Astrocyte (in vitro differentiated cells and primary cell): ENCODE measurements at regions not wholly inside any gene's neighbourhood (a gene's known extent, or its start where the extent isn't known, plus 50 kb on each side); places are given as distances from the start of the nearest gene placed in this dataset.

Source experiments
- DNase-seq: peaks from one replicate; pipeline ENCODE4 v3.0.0-alpha.2; 2010; ENCODE audit warnings: low read depth
- FAIRE-seq: peaks from 2 replicates; lab custom pipeline; 2011; peaks lifted over from hg19 to GRCh38; lab: Jason Lieb, UNC
- H2AFZ ChIP-seq: 2 replicates; pipeline ENCODE4 v1.6.0; 2012; ENCODE audit warnings: low read depth, low read length, inconsistent platforms
- H3K27ac ChIP-seq: 2 replicates; pipeline ENCODE4 v1.5.1; 2011; ENCODE audit warnings: low read depth, low read length, inconsistent platforms
- H3K27me3 ChIP-seq: 2 replicates; pipeline ENCODE4 v1.6.0; 2011; ENCODE audit warnings: low read length, inconsistent platforms; ENCODE audit not compliant: insufficient read depth
- H3K36me3 ChIP-seq: 2 replicates; pipeline ENCODE4 v1.5.1; 2011; ENCODE audit warnings: low read length, inconsistent platforms; ENCODE audit not compliant: insufficient read depth
- H3K4me1 ChIP-seq: 2 replicates; pipeline ENCODE4 v1.5.1; 2011; ENCODE audit warnings: low read length, inconsistent platforms; ENCODE audit not compliant: insufficient read depth
- H3K4me2 ChIP-seq: 2 replicates; pipeline ENCODE4 v1.6.0; 2012; ENCODE audit warnings: low read length, inconsistent platforms
- H3K4me3 ChIP-seq: 2 replicates; pipeline ENCODE4 v1.5.1; 2011; ENCODE audit warnings: low read depth, mild to moderate bottlenecking, low read length, inconsistent platforms; ENCODE audit not compliant: insufficient read depth
- H3K79me2 ChIP-seq: 2 replicates; pipeline ENCODE4 v1.6.0; 2012; ENCODE audit warnings: mild to moderate bottlenecking, low read length, inconsistent platforms; ENCODE audit not compliant: insufficient read depth
- H3K9ac ChIP-seq: 2 replicates; pipeline ENCODE4 v1.6.0; 2012; ENCODE audit warnings: mild to moderate bottlenecking, low read length, inconsistent platforms
- H3K9me3 ChIP-seq: 2 replicates; pipeline ENCODE4 v1.5.1; 2012; ENCODE audit warnings: low read depth, mild to moderate bottlenecking, low read length, inconsistent platforms; ENCODE audit not compliant: insufficient read depth
- H4K20me1 ChIP-seq: 2 replicates; pipeline ENCODE4 v1.6.0; 2012; ENCODE audit warnings: low read length, inconsistent platforms; ENCODE audit not compliant: insufficient read depth
- H3K27ac Mint-ChIP-seq: one replicate; pipeline ENCODE4 v1.8.0; 2021; ENCODE audit warnings: mild to moderate bottlenecking, mixed read lengths; ENCODE audit not compliant: unreplicated experiment
- H3K27me3 Mint-ChIP-seq: one replicate; pipeline ENCODE4 v1.8.0; 2021; ENCODE audit warnings: low read depth, mixed read lengths; ENCODE audit not compliant: unreplicated experiment
- H3K36me3 Mint-ChIP-seq: one replicate; pipeline ENCODE4 v1.8.0; 2021; ENCODE audit warnings: low read depth, mixed read lengths; ENCODE audit not compliant: unreplicated experiment
- H3K4me1 Mint-ChIP-seq: one replicate; pipeline ENCODE4 v1.8.0; 2021; ENCODE audit warnings: low read depth, mixed read lengths; ENCODE audit not compliant: unreplicated experiment
- H3K4me3 Mint-ChIP-seq: one replicate; pipeline ENCODE4 v1.8.0; 2021; ENCODE audit warnings: mild to moderate bottlenecking, moderate library complexity, mixed read lengths; ENCODE audit not compliant: unreplicated experiment
- H3K9me3 Mint-ChIP-seq: one replicate; pipeline ENCODE4 v1.8.0; 2021; ENCODE audit warnings: mild to moderate bottlenecking, mixed read lengths; ENCODE audit not compliant: unreplicated experiment
- EZH2 ChIP-seq: IDR thresholded peaks from 2 replicates; pipeline ENCODE4 v1.6.1; 2012; ENCODE audit warnings: mild to moderate bottlenecking, low read length, inconsistent platforms; ENCODE audit not compliant: insufficient read depth
- TF ChIP-seq, protein P1 (sequence below): IDR thresholded peaks from 2 replicates; pipeline ENCODE4 v1.5.1; 2011; ENCODE audit warnings: low read depth, mild to moderate bottlenecking, inconsistent platforms, low read length, moderate library complexity; ENCODE audit not compliant: insufficient read depth

GRCh38 chr9:74309654-74310053 lies 187.5 kb upstream of the RORB start:
- DNase-seq (no peak), FAIRE-seq (no peak)
- no peaks in the 10 kb centered on the region for H3K4me1 ChIP-seq
- H3K4me2 ChIP-seq = no peak overlapping the region
- no peak overlapping the region for H3K4me3 ChIP-seq
- H3K9me3 ChIP-seq = no peaks in the 10 kb centered on the region
- H3K27ac Mint-ChIP-seq = no peak overlapping the region
- no peaks in the 10 kb centered on the region for H3K36me3 ChIP-seq
- H3K27me3 Mint-ChIP-seq = no peaks in the 10 kb centered on the region
- no peak overlapping the region for H3K27ac ChIP-seq
- H3K9me3 Mint-ChIP-seq = no peaks in the 10 kb centered on the region
- no peaks in the 10 kb centered on the region for H3K36me3 Mint-ChIP-seq
- TF ChIP-seq EZH2 = no peak
- TF ChIP-seq, protein P1, sequence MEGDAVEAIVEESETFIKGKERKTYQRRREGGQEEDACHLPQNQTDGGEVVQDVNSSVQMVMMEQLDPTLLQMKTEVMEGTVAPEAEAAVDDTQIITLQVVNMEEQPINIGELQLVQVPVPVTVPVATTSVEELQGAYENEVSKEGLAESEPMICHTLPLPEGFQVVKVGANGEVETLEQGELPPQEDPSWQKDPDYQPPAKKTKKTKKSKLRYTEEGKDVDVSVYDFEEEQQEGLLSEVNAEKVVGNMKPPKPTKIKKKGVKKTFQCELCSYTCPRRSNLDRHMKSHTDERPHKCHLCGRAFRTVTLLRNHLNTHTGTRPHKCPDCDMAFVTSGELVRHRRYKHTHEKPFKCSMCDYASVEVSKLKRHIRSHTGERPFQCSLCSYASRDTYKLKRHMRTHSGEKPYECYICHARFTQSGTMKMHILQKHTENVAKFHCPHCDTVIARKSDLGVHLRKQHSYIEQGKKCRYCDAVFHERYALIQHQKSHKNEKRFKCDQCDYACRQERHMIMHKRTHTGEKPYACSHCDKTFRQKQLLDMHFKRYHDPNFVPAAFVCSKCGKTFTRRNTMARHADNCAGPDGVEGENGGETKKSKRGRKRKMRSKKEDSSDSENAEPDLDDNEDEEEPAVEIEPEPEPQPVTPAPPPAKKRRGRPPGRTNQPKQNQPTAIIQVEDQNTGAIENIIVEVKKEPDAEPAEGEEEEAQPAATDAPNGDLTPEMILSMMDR = no peak
- no peak overlapping the region for H3K9ac ChIP-seq
- no peaks in the 10 kb centered on the region for H3K27me3 ChIP-seq
- H3K4me3 Mint-ChIP-seq = no peak overlapping the region
- H2AFZ ChIP-seq = no peak overlapping the region
- no peaks in the 10 kb centered on the region for H3K4me1 Mint-ChIP-seq
- H3K79me2 ChIP-seq = no peaks in the 10 kb centered on the region
- no peaks in the 10 kb centered on the region for H4K20me1 ChIP-seq

DNA sequence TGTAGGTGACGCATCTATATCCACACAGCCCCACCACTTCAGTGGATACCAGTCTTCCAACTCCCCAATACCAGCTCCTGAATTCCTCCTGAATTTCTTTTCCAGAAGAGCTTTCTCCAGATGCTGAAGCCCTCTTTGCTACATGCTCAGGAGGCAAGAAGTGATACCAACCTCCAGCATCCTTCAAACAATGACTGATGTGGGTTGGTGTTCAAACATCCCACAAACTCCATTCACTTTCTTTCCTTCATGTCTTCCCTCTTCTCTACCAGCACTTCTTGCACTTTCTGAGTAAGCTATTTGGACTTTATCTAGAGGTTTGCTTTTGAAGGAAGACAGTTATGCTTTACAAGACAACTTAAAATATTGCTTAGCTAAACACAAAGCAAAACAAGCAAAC lies 179.9 kb upstream of the RORB start:
- Histone ChIP-seq H3K27me3 (no peaks in the 10 kb centered on the region), H3K9ac (no peak overlapping the region), H3K4me1 (no peaks in the 10 kb centered on the region), H3K79me2 (no peaks in the 10 kb centered on the region), H3K27ac (no peak overlapping the region), H3K36me3 (no peaks in the 10 kb centered on the region), H3K4me3 (no peak overlapping the region), H3K4me2 (no peak overlapping the region), H4K20me1 (no peaks in the 10 kb centered on the region), H2AFZ (no peak overlapping the region), H3K9me3 (no peaks in the 10 kb centered on the region)
- H3K9me3 Mint-ChIP-seq = no peaks in the 10 kb centered on the region
- DNase-seq = no peak
- TF ChIP-seq EZH2 = no peak
- TF ChIP-seq, protein P1 = no peak
- H3K4me3 Mint-ChIP-seq = no peak overlapping the region
- no peaks in the 10 kb centered on the region for H3K27me3 Mint-ChIP-seq
- no peak overlapping the region for H3K27ac Mint-ChIP-seq
- H3K36me3 Mint-ChIP-seq = no peaks in the 10 kb centered on the region
- no peak for FAIRE-seq
- H3K4me1 Mint-ChIP-seq = no peaks in the 10 kb centered on the region

- TF ChIP-seq, protein P1 = no peak
- no peak for TF ChIP-seq EZH2
- Mint-ChIP-seq H3K4me1 (no peaks in the 10 kb centered on the region), H3K36me3 (no peaks in the 10 kb centered on the region), H3K27ac (no peak overlapping the region), H3K4me3 (no peak overlapping the region), H3K9me3 (no peaks in the 10 kb centered on the region), H3K27me3 (no peaks in the 10 kb centered on the region)
- Histone ChIP-seq H3K27me3 (no peaks in the 10 kb centered on the region), H3K4me3 (no peak overlapping the region), H3K9me3 (no peaks in the 10 kb centered on the region), H3K36me3 (no peaks in the 10 kb centered on the region), H3K9ac (no peak overlapping the region), H3K79me2 (no peaks in the 10 kb centered on the region), H4K20me1 (no peaks in the 10 kb centered on the region), H3K4me1 (no peaks in the 10 kb centered on the region), H2AFZ (no peak overlapping the region), H3K27ac (no peak overlapping the region), H3K4me2 (no peak overlapping the region)
- FAIRE-seq (no peak), DNase-seq (no peak)
These were observed 175.7 kb upstream of the RORB start for GRCh38 chr9:74321396-74321795.
